DMS153 (cell line): ENCODE measurements at regions not wholly inside any gene's neighbourhood (a gene's known extent, or its start where the extent isn't known, plus 50 kb on each side); places are given as distances from the start of the nearest gene placed in this dataset.
"Not testable (repeated sequence)": the region's sequence is repeated elsewhere in the genome, so short reads cannot be mapped to it uniquely, and the experiment has no call there.

ENCODE experiments used
- DNase-seq: peaks from one replicate; lab custom pipeline; 2025; lab: John Stamatoyannopoulos, UW

DNA sequence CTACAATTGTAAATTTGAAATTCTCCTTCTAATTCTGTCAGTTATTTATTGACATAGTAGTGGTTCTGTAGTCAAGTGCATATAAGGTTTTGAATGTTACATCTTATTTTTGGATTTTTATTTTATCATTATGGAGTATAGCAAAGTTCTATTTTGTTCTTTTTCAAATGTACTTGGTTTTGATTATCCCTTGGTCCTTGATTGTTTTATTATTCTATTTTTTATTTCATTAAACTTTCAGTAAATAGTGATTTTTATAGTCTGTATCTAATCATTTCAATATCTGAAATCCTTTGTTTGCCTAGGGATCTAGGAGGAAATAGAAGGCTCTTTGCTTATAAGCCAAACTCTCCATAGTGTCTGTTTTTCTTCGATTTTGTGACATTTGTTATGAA is 87.8 kb downstream of the HFE start:
- DNase-seq = no peak

DNA sequence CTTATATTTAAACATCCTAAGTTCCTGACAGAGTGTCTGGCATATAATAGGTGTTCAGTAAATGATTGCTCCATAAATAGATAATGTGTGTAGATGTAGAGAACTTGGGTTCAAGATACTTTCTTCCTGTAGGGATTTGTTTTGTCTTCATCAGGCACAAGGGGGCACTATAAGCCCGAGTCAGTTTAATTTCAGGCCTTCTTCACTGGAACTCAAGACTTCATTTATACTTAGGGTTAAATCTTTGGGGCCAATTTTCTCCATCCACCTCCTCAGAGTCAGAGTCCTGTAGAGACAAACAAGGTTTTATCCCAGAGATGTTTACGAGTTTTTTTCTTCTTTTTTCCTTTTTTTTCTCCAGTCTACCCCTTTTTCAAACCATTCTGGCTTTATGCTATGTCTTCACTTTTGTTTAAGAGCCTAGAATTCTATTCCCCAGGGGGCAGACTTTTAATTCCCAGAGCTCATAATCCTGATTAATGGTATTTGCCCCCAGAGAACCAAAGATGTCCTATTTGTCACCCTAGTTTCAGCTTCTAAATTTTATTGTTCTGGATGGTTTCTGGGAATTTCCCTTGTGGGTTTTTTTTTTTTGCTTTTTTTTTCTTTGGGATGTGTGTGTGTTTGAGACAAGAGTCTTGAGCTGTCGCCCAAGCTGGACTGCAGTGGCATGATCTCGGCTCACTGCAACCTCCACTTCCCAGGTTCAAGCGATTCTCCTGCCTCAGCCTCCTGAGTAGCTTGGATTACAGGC is 88.4 kb downstream of the HFE start:
- DNase-seq = no peak

DNA sequence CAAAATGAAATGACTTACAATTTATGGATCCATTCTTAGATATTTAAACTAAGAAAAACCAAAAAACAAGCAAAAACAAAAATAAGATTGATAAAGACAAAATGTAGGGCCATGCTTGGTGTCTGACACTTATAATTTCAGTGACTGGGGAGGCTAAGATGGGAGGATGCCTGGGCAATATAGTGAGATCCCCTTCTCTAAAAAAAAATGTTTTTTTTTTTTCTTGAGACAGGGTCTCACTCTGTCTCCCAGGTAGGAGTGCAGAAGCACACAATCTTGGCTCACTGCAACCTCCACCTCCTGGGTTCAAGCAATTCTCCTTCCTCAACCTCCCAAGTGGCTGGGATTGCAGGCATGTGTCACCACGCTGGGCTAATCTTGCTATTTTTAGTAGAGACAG is 92.4 kb downstream of the HFE start:
- DNase-seq = no peak

DNA sequence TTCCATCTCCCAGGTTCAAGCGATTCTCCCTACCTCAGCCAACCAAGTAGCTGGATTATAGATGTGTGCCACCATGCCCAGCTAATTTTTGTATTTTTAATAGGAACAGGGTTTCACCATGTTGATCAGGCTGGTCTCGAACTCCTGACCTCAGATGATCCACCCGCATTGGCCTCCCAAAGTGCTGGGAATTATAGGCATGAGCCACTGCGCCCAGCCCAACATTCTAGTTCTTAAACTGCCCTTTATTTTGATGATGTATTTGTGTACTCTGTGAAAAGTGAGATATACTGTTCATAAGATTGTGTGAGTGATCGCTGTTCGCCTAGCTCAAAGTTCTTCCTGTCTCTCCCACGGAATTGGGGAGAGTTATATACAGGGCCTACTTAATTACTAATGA is 93.1 kb downstream of the HFE start:
- no peak for DNase-seq

DNA sequence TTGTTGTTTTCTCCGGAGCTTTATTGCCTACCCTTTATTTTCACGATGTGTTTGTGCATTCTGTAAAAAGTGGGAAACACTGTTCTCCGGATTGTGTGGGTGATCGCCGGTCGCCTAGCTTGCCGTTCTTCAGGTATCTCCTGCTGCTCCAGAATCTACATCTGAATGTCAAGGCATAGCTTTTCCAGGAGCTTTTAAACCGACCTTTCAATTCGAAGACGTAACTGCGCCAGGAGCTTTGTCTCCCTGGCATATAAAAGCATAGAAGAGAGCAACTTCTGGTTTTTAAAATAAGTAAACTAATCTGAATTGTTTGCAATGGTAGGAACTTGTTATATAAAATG is 96.0 kb downstream of the HFE start:
- DNase-seq = no peak

DNA sequence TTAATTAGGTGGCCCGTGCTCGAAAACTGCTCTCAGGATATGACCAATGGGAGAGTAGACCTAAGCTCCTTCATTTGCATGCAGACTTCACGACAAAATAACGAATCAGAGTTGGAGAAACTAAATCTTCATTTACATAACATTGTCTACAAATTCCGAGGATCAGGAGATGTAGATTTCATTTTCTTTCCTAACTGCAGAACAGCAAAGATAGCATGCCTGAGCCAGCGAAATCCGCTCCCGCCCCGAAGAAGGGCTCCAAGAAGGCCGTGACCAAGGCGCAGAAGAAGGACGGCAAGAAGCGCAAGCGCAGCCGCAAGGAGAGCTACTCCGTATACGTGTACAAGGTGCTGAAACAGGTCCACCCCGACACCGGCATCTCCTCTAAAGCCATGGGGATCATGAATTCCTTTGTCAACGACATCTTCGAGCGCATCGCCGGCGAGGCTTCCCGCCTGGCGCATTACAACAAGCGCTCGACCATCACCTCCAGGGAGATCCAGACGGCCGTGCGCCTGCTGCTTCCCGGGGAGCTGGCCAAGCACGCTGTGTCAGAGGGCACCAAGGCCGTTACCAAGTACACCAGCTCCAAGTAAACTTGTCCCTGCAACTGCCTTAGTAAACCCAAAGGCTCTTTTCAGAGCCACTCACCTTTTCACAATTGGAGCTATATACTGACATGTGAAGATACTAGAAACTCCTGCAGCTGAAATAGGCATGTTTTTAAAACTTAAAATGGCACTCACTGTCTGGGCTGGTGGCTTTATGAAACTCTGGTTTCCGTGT is 96.5 kb downstream of the HFE start:
- no peak for DNase-seq

DNA sequence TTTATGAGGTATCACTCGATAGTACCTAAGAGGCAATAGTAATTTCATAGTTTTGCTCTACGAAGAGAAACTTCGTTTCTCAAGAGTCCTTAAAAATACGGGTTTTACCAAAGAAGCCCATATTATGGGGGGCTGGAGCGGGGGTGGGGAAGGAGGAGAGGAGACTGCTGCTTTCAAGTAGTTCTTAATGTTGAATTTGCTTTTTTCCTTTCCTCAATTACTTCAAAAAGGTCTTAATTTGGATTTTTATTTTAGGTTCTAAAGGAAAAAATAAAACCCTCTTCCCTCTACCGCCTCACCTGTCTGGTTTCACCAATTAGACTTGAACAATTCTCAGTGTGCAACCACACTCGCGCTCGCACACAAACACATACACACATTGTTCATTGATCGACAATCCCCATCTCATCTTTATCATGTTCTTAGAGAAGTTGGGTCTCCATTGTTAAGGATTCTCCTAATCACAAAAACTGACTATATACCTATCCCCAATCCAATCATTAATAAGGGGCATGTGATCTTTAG is 97.2 kb downstream of the HFE start:
- DNase-seq = no peak

DNA sequence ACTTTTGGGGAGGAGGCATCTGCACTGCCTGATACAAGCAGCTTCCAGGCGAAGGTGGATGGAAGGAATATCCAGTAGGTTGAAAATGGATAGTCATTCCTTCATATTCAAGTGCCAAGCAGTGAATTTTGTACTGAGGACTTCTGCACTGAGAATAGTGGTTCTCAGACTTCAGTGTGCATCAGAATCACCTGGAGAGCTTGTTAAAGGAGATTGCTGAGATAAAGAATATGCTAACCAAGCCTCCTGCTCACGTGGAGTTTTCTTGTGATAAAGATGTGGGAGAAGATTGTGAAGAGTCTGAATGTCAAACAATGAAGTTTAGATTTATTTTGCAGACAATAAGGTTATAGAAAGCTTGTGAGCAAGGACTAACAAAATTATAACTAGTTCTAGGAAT is 97.8 kb downstream of the HFE start:
- DNase-seq = no peak

DNA sequence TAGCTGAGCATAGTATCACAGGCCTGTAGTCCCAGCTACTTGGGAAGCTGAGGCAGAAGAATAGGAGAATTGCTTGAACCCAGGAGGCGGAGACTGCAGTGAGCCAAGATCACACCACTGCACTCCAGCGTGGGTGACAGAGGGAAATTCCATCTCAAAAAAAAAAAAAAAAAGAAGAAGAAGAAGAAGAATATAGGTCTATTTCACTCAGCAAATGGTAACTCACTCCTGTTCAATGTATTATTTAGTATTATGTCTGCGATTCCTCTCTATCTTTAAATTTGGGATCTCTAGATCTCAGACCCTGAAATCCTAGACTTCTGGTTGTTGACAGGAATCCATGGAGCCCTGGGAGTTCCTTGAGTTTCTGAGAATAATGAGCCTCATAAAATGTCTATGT is 98.6 kb downstream of the HFE start:
- no peak for DNase-seq

DNA sequence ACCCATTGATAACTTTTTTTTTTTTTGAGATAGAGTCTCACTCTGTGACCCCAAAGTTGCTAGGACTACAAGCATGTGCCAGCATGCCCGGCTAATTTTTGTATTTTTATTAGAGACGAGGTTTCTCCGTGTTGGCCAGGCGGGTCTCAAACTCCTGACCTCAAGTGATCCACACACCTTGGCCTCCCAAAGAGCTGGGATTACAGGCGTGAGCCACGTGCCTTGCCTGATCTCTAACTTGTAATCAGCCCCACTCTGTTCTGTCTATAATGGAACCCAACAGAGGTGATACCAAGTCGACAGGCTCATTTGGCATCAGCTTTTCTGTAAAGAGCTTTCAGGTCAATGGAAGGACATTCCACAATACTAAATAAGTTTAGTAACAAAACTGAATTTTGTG is 99.4 kb downstream of the HFE start:
- DNase-seq = no peak

DNA sequence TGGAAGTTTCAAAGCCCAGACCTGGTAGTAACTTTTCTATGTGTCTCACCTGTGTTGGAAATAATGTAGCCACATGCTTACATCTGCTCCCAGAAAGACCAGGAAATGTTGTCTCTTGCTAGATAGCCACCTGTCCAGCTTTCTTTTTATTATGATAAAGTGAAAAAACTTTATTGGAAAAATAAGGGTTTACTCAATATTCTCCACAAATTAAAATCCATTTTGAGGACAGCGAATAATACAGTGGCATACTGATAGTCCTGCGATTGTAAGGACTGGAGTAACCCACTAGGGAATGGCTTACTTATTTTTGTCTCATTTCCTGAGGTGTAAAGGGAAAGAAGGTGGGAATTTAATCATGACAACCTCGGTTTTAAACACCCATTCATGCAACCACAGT is 100.1 kb downstream of the HFE start:
- no peak for DNase-seq

DNA sequence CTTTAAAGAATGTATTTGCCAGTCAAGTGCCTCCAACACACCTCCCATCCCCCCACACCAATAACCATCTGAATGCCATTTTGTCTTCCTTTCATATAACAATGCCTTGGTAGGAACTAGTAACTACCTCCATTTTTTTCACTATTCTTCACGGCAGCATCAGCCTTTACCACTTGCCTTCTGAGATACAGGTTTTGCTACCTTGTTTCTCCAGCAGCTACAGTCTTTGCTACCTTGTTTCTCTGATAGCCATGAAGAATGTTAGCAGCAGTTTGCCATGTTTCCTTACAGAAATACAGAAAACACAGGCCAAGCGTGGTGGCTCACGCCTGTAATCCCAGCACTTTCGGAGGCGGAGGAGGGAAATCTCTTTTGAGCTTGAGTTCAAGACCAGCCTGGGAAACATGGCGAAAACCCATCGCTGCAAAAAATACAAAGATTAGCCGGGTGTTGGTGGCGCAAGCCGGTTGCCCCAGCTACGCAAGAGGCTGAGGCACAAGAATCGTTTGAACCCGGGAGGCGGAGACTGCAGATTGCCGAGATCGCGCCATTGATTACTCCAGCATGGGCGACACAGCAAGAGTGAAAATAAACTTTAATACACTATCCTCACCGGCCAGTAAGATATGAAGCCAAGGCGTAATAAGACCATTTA is 100.9 kb downstream of the HFE start:
- no peak for DNase-seq

DNA sequence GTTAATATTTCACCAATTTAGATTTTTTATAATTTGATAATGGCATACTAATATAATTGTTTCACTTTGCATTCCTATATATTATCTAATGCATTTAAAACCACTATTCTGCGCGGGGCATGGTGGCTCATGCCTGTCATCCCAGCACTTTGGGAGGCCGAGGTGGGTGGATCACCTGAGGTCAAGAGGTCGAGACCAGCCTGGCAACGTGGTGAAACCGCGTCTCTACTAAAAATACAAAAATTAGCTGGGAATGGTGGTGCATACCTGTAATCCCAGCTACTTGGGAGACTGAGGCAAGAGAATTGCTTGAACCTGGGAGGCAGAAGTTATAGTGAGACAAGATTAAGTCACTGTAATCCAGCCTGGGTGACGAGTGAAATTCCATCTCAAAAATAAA is 104.3 kb downstream of the HFE start:
- DNase-seq = not testable (repeated sequence)

DNA sequence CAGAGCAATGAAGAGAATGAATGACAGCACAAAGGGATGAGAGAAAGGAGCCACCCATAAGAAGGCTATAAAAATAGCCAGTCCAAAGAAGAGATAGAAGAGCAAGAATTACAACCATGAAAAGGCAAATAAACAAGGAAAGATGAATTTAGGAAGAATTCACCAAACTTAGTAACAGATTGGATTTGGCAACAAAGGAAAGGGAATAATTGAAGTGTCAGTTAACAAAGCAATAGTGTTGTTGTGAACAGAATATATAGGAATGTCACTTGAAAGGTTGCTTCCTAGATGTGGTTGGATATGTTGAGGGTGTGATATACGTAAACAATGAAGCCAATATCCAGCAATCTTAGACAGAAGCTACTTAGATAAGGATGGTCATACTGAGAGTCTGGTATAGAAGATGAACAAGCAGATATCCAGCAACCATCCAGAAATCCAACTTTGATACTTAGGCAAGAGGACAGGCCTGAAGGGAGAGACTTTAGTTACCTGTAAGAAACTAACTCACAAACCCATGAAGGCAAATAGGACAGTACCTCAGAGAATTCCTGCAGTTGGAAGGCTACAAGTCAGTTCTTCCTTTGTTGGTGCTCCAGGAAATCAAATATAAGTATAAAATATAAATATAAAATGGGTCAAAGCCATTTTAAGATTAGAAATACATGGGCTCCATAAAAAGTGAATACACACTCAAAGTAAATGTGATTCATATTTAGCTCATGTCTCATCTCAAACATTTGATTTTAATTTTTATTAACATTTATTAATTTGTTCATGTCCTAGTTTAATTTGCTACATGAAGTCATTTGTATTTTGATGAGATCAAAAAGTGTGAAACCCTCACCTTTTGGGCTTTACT is 106.5 kb downstream of the HFE start:
- DNase-seq = no peak

DNA sequence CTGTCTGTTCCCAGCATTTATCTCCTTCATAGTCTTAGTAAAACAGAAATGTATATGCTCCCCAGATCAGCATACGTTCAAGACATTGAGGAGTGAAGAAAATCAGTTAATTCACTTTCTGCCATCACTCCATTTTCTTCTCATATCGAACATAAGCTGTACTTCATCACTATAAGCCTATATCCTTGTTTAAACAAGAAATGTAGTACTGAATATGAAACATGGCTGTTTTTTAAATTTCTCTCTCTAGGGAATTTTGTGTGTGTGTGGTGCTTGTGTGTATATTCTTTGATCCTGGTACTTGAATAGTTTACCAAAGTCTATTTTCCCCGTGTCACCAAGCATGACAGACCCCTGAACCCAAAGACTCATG is 107.1 kb downstream of the HFE start:
- DNase-seq = no peak

DNA sequence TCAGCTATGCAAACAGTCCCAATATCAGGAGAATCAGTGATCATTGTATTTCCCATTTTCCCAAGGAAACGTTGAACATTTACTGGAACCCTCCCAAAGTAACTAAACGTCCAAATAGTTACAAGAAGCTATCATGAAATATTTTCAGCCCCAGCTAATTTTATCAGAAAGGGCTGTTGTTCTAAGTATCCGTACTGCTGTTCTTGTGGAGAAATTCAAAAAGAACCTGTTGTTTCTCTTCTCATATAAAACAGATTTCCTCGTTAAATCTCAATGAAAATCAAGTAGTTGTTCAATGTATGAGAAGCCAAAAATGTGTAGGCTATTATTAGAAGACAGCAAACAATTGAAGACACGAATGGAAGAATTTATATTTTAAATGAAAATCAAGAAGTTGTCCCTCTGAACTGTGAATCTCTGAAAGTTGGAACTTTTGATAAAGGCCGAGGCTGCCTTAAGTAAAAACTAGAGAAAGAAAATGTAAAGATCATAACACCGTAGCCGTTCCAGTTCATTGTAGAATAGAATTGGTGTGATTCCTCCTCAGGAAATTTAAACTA is 107.7 kb downstream of the HFE start:
- no peak for DNase-seq

DNA sequence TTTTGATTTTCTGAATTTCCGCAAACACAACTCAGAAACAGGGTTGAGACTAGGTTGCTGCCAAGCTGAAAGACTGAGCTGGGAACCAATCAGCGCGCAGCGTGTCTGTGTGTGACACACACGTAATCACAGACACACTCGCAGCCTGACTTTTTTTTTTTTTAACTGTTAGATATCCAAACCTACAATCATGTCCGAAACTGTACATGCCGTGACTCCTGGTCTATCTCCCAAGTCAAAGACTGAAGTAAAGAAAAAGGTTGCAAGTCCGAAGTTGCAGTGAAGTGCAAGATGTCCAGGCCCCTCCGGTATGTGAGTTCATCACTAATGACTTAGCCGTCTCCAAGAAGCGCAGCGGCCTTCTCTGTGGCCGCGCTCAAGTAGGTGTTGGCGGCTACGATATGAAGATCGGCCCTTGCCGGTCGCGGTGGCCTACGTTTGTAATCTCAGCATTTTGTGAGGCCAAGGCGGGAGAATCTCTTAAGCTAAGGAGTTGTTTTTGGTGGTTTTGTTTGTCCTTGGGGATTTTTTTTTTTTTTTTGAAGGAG is 108.2 kb downstream of the HFE start:
- DNase-seq = peak; percentile 84

DNA sequence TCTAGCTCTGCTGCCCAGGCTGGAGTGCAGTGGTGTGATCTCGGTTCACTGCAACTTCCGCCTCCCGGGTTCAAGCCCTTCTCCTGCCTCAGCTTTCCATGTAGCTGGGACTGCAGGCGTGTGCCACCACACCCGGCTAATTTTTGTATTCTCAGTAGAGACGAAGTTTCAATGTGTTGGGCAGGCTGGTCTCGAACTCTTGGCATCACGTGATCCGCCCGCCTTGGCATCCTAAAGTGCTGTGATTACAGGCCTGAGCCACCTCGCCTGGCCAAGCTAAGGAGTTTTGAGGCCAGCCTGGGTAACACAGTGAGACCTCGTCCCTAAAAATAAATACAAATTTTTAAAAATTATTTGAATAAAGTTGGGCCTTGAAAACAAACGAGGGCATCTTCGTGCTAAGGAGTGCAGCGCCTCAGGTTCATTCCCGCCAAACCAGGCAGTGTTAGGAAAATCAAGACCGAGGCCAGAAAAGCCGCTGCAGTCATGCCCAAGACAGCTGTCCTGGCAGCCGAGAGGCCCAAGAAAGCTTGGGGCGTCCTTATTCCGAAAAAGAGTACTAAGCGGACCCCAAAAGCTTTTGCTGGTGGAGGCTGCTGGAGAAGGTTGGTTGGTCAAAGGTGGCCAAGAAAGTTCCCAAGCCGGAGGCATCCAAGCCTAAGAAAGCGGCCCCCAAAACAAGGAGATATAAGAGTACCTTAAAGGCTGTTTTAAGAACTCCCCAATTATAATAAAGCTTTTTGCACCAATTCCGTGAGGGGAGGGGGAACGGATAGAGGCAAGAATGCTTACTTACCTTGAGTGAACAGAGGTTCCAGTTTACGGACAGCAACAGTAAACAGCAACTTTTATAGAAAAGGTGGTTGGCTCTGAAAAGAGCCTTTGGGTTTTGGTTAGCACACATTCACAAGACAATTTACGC is 109.0 kb downstream of the HFE start:
- DNase-seq = no peak

DNA sequence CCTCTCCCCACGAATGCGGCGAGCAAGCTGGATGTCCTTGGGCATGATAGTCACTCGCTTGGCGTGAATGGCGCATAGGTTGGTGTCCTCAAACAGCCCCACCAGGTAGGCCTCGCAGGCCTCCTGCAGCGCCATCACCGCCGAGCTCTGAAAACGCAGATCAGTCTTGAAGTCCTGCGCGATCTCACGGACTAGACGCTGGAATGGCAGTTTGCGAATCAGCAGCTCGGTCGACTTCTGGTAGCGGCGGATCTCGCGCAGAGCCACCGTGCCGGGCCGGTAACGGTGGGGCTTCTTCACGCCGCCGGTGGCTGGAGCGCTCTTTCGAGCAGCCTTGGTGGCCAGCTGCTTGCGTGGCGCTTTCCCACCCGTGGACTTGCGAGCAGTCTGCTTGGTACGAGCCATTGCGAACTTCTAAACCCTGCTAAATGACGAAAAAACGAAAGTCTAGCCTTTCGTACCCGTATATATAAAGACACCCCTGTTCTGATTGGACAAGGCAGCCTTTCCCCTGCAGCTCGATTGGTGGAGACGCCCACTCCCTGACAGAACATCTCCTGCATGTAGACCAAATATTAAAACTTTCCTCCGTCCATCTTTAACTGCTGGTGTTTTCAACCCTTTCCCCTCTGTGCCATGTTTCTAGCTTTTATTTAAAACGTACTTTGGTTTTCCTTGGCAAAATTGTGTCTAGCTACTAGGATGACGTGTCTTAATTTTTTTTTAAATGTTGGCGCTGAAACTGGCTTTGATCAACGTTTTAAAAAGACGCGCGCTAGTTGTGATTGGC is 109.8 kb downstream of the HFE start:
- DNase-seq = peak; percentile 79

DNA sequence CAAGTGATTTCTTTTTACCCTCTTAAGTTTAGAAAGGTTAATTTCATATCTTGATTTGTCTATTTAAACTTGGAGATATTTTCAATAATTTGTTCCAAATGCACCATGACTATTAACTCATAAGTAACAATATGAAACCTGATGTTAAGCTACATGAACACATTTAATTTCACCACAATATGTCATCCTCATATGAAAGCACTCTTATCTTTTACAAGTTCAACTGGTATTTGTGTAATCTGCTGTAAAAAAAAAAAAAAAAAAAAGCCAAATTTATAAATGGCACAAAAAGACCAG is 110.4 kb downstream of the HFE start:
- DNase-seq = no peak
